ENCODE measurements at regions not wholly inside any gene's neighbourhood (a gene's known extent, or its start where the extent isn't known, plus 50 kb on each side); places are given as distances from the start of the nearest gene placed in this dataset.

DNA sequence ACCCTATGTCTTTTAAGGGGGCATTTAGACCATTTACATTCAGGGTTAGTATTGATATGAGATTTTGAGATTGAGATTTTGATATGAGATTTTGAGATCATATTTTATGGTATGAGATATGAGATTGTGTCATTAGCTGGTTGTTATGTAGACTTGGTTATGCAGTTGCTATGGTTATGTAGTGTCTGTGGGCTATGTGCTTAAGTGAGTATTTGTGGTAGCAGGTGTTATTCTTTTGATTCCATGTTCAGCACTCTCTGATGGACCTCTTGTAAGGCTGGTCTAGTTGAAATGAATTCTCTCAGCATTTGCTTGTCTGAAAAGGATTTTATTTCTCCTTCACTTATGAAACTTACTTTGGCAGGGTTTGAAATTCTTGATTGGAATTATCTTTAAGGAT is 225.4 kb downstream of the SATB1 start:
- peaks cover 0 to 1% (median 0%) of the 10 kb centered on the region in 3 donors for H3K9me3 ChIP-seq (ENCODE audit: control insufficient read depth in 2 of 3, insufficient read depth in 1 of 3, low read length in 3 of 3)
- no peak overlapping the region for H3K27ac ChIP-seq (ENCODE audit: low read depth in 2 of 2, low read length in 2 of 2)
- no peak overlapping the region for H3K9ac ChIP-seq (ENCODE audit: low read length in 3 of 3)
- TF ChIP-seq, protein P1, sequence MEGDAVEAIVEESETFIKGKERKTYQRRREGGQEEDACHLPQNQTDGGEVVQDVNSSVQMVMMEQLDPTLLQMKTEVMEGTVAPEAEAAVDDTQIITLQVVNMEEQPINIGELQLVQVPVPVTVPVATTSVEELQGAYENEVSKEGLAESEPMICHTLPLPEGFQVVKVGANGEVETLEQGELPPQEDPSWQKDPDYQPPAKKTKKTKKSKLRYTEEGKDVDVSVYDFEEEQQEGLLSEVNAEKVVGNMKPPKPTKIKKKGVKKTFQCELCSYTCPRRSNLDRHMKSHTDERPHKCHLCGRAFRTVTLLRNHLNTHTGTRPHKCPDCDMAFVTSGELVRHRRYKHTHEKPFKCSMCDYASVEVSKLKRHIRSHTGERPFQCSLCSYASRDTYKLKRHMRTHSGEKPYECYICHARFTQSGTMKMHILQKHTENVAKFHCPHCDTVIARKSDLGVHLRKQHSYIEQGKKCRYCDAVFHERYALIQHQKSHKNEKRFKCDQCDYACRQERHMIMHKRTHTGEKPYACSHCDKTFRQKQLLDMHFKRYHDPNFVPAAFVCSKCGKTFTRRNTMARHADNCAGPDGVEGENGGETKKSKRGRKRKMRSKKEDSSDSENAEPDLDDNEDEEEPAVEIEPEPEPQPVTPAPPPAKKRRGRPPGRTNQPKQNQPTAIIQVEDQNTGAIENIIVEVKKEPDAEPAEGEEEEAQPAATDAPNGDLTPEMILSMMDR (IDR thresholded peaks at IDR 0.05; ENCODE audit: borderline replicate concordance, extremely low read depth, insufficient read depth): no peak
- no peaks in the 10 kb centered on the region for H3K4me1 ChIP-seq (ENCODE audit: control insufficient read depth in 2 of 3, insufficient read depth in 2 of 3, low read depth in 1 of 3, low read length in 3 of 3)
- no peak for FAIRE-seq
- no peak overlapping the region for H3K4me3 ChIP-seq (ENCODE audit: low read length in 3 of 3)
- DNase-seq: no peak
- intact Hi-C loops (cut with DNase I): no loop called here
- H3K36me3 ChIP-seq (ENCODE audit: control insufficient read depth in 2 of 3, insufficient read depth in 3 of 3, low read length in 3 of 3): no peaks in the 10 kb centered on the region
- H3K27me3 ChIP-seq (ENCODE audit: control insufficient read depth, insufficient read depth, low read length): no peaks in the 10 kb centered on the region

DNA sequence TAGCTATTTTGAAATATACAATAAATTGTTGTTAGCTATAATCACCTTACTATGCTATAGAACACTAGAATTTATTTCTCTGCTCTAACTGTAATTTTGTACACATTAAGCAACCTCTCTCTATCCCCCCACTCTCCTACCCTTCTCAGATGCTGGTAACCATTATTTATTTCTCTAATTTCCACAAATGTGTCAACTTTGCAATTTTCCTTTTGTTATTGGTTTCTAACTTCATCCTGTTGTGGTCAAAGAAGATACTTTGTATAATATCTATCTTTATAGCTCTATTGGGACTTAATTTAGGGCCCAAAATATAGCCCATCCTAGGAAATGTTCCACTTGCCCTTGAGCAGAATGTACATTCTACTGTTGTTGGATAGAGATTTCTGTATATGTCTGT is 229.3 kb downstream of the SATB1 start:
- peaks cover 0 to 1% (median 0%) of the 10 kb centered on the region in 3 donors for H3K9me3 ChIP-seq (ENCODE audit: control insufficient read depth in 2 of 3, insufficient read depth in 1 of 3, low read length in 3 of 3)
- H3K36me3 ChIP-seq (ENCODE audit: control insufficient read depth in 2 of 3, insufficient read depth in 3 of 3, low read length in 3 of 3): no peaks in the 10 kb centered on the region
- H3K27me3 ChIP-seq (ENCODE audit: control insufficient read depth, insufficient read depth, low read length): no peaks in the 10 kb centered on the region
- no peak overlapping the region for H3K9ac ChIP-seq (ENCODE audit: low read length in 3 of 3)
- TF ChIP-seq, protein P1 (IDR thresholded peaks at IDR 0.05; ENCODE audit: borderline replicate concordance, extremely low read depth, insufficient read depth): no peak
- no peak overlapping the region for H3K4me3 ChIP-seq (ENCODE audit: low read length in 3 of 3)
- FAIRE-seq (no peak), DNase-seq (no peak)
- no peaks in the 10 kb centered on the region for H3K4me1 ChIP-seq (ENCODE audit: control insufficient read depth in 2 of 3, insufficient read depth in 2 of 3, low read depth in 1 of 3, low read length in 3 of 3)
- no peak overlapping the region for H3K27ac ChIP-seq (ENCODE audit: low read depth in 2 of 2, low read length in 2 of 2)
- intact Hi-C loops (cut with DNase I): no loop called here

GRCh38 chr3:18194431-18194830 is 230.7 kb downstream of the SATB1 start:
- TF ChIP-seq, protein P1 (IDR thresholded peaks at IDR 0.05; ENCODE audit: borderline replicate concordance, extremely low read depth, insufficient read depth): no peak
- no peaks in the 10 kb centered on the region for H3K4me1 ChIP-seq (ENCODE audit: control insufficient read depth in 2 of 3, insufficient read depth in 2 of 3, low read depth in 1 of 3, low read length in 3 of 3)
- intact Hi-C loops (cut with DNase I): no loop called here
- no peaks in the 10 kb centered on the region for H3K9me3 ChIP-seq (ENCODE audit: control insufficient read depth in 2 of 3, insufficient read depth in 1 of 3, low read length in 3 of 3)
- H3K27ac ChIP-seq (ENCODE audit: low read depth in 2 of 2, low read length in 2 of 2): no peak overlapping the region
- DNase-seq (no peak), FAIRE-seq (no peak)
- no peak overlapping the region for H3K9ac ChIP-seq (ENCODE audit: low read length in 3 of 3)
- H3K27me3 ChIP-seq (ENCODE audit: control insufficient read depth, insufficient read depth, low read length): no peaks in the 10 kb centered on the region
- no peaks in the 10 kb centered on the region for H3K36me3 ChIP-seq (ENCODE audit: control insufficient read depth in 2 of 3, insufficient read depth in 3 of 3, low read length in 3 of 3)
- no peak overlapping the region for H3K4me3 ChIP-seq (ENCODE audit: low read length in 3 of 3)

GRCh38 chr3:18190646-18191045 is 234.5 kb downstream of the SATB1 start:
- no peaks in the 10 kb centered on the region for H3K36me3 ChIP-seq (ENCODE audit: control insufficient read depth in 2 of 3, insufficient read depth in 3 of 3, low read length in 3 of 3)
- no peak for FAIRE-seq
- TF ChIP-seq, protein P1 (IDR thresholded peaks at IDR 0.05; ENCODE audit: borderline replicate concordance, extremely low read depth, insufficient read depth): no peak
- H3K4me3 ChIP-seq (ENCODE audit: low read length in 3 of 3): no peak overlapping the region
- no peak overlapping the region for H3K9ac ChIP-seq (ENCODE audit: low read length in 3 of 3)
- H3K9me3 ChIP-seq (ENCODE audit: control insufficient read depth in 2 of 3, insufficient read depth in 1 of 3, low read length in 3 of 3): no peaks in the 10 kb centered on the region
- no peak overlapping the region for H3K27ac ChIP-seq (ENCODE audit: low read depth in 2 of 2, low read length in 2 of 2)
- no peaks in the 10 kb centered on the region for H3K27me3 ChIP-seq (ENCODE audit: control insufficient read depth, insufficient read depth, low read length)
- no peaks in the 10 kb centered on the region for H3K4me1 ChIP-seq (ENCODE audit: control insufficient read depth in 2 of 3, insufficient read depth in 2 of 3, low read depth in 1 of 3, low read length in 3 of 3)
- DNase-seq: no peak
- intact Hi-C loops (cut with DNase I): no loop called here

All from kidney (tissue), 13 donors.